ENCODE measurements at regions not wholly inside any gene's neighbourhood (a gene's known extent, or its start where the extent isn't known, plus 50 kb on each side); places are given as distances from the start of the nearest gene placed in this dataset.
"Not testable (repeated sequence)": the region's sequence is repeated elsewhere in the genome, so short reads cannot be mapped to it uniquely, and the experiment has no call there.

- no peak for DNase-seq
Measured at GRCh38 chr14:21960636-21961035, 287.0 kb upstream of the OR4E1 start.

GRCh38 chr14:21941885-21942284 is 268.3 kb upstream of the OR4E1 start:
- no peak for DNase-seq

- peak in 3 of 5 donors; percentile 10 to 45 (median 18) for DNase-seq
Measured at GRCh38 chr14:21940887-21941856, 267.6 kb upstream of the OR4E1 start.

- no peak for DNase-seq
Measured at GRCh38 chr14:21939836-21940235, 266.2 kb upstream of the OR4E1 start.

- no peak for DNase-seq
Measured at GRCh38 chr14:21937996-21938395, 264.4 kb upstream of the OR4E1 start.

GRCh38 chr14:21933681-21934080 is 260.1 kb upstream of the OR4E1 start:
- no peak for DNase-seq

- DNase-seq, result peak; percentile 20 to 78 (median 52)
Measured at GRCh38 chr14:21924479-21924878, 250.9 kb upstream of the OR4E1 start.

- DNase-seq, result peak in 2 of 5 donors; percentile 21 to 78
Measured at GRCh38 chr14:21923820-21924219, 250.2 kb upstream of the OR4E1 start.

- no peak for DNase-seq
Measured at GRCh38 chr14:21921453-21921852, 247.8 kb upstream of the OR4E1 start.

- peak in 4 of 5 donors; percentile 33 to 74 (median 52) for DNase-seq
Measured at GRCh38 chr14:21917699-21918436, 244.2 kb upstream of the OR4E1 start.

- no peak for DNase-seq
Measured at GRCh38 chr14:21915826-21916225, 242.2 kb upstream of the OR4E1 start.

GRCh38 chr14:21913759-21914158 is 240.1 kb upstream of the OR4E1 start:
- DNase-seq, result peak; percentile 30 to 88 (median 71)

GRCh38 chr14:21912367-21912766 is 238.7 kb upstream of the OR4E1 start:
- DNase-seq, result no peak

- DNase-seq, result no peak
Measured at GRCh38 chr14:21911877-21912276, 238.3 kb upstream of the OR4E1 start.

- no peak for DNase-seq
Measured at GRCh38 chr14:21910260-21910659, 236.6 kb upstream of the OR4E1 start.

- DNase-seq, result peak in 1 of 5 donors; percentile 53
Measured at GRCh38 chr14:21902561-21903181, 229.1 kb upstream of the OR4E1 start.

GRCh38 chr14:21894898-21895194 is 221.2 kb upstream of the OR4E1 start:
- not testable (repeated sequence) for DNase-seq

- DNase-seq, result peak in 4 of 5 donors; percentile 19 to 49 (median 38)
Measured at GRCh38 chr14:21894003-21894897, 220.6 kb upstream of the OR4E1 start.

GRCh38 chr14:21891921-21892320 is 218.3 kb upstream of the OR4E1 start:
- no peak for DNase-seq

GRCh38 chr14:21884995-21885394 is 211.4 kb upstream of the OR4E1 start:
- DNase-seq, result no peak

- no peak for DNase-seq
Measured at GRCh38 chr14:21882226-21882625, 208.6 kb upstream of the OR4E1 start.

- no peak for DNase-seq
Measured at GRCh38 chr14:21880918-21881317, 207.3 kb upstream of the OR4E1 start.

Measured in T-helper 1 cell (primary cell).